ENCODE measurements at regions not wholly inside any gene's neighbourhood (a gene's known extent, or its start where the extent isn't known, plus 50 kb on each side); places are given as distances from the start of the nearest gene placed in this dataset.

- Histone ChIP-seq H3K36me3 (no peaks in the 10 kb centered on the region), H3K4me3 (no peak overlapping the region), H3K4me1 (ENCODE audit: insufficient read depth) (peaks cover 4% of the 10 kb centered on the region), H3K9me3 (no peaks in the 10 kb centered on the region), H3K27ac (no peak overlapping the region), H3K27me3 (no peaks in the 10 kb centered on the region)
- TF ChIP-seq POLR2A (IDR thresholded peaks at IDR 0.05) (no peak), EP300 (IDR thresholded peaks at IDR 0.05) (no peak), CTCF (IDR thresholded peaks at IDR 0.05) (no peak)
- intact Hi-C loops (cut with DNase I): no loop called here
- no peak for DNase-seq
- WGBS, 3 donors: 73 to 82% (median 74%) methylated on average over 2 of the region's 2 CpGs
Measured at GRCh38 chr1:182259968-182260367, 131.6 kb downstream of the GLUL start.

- 21 to 36% (median 23%) methylated on average over 4 of the region's 4 CpGs for WGBS, 3 donors
- Histone ChIP-seq H3K4me3 (no peak overlapping the region), H3K9me3 (no peaks in the 10 kb centered on the region), H3K4me1 (ENCODE audit: insufficient read depth) (peaks cover 4% of the 10 kb centered on the region), H3K27ac (no peak overlapping the region), H3K36me3 (no peaks in the 10 kb centered on the region), H3K27me3 (no peaks in the 10 kb centered on the region)
- DNase-seq: peak in 4 of 5 donors; percentile 38 to 56 (median 48)
- intact Hi-C loops (cut with DNase I): no loop called here
- TF ChIP-seq EP300 (IDR thresholded peaks at IDR 0.05) (no peak), POLR2A (IDR thresholded peaks at IDR 0.05) (no peak), CTCF (IDR thresholded peaks at IDR 0.05) (no peak)
Measured at GRCh38 chr1:182259229-182259872, 132.2 kb downstream of the GLUL start.

GRCh38 chr1:182257369-182258063 is 134.1 kb downstream of the GLUL start:
- Histone ChIP-seq H3K27me3 (no peaks in the 10 kb centered on the region), H3K9me3 (no peaks in the 10 kb centered on the region), H3K4me1 (ENCODE audit: insufficient read depth) (peaks cover 4% of the 10 kb centered on the region), H3K36me3 (no peaks in the 10 kb centered on the region), H3K4me3 (no peak overlapping the region), H3K27ac (no peak overlapping the region)
- intact Hi-C loops (cut with DNase I): no loop called here
- no peak for TF ChIP-seq POLR2A (IDR thresholded peaks at IDR 0.05)
- no peak for TF ChIP-seq CTCF (IDR thresholded peaks at IDR 0.05)
- no peak for TF ChIP-seq EP300 (IDR thresholded peaks at IDR 0.05)
- no peak for DNase-seq
- 59 to 74% (median 62%) methylated on average over 2 of the region's 2 CpGs for WGBS, 3 donors

- Histone ChIP-seq H3K9me3 (no peaks in the 10 kb centered on the region), H3K4me3 (no peak overlapping the region), H3K27me3 (no peaks in the 10 kb centered on the region), H3K27ac (no peak overlapping the region), H3K4me1 (ENCODE audit: insufficient read depth) (peaks cover 4% of the 10 kb centered on the region), H3K36me3 (no peaks in the 10 kb centered on the region)
- TF ChIP-seq EP300 (IDR thresholded peaks at IDR 0.05) (no peak), CTCF (IDR thresholded peaks at IDR 0.05) (no peak), POLR2A (IDR thresholded peaks at IDR 0.05) (no peak)
- 80 to 89% (median 84%) methylated on average over 4 of the region's 4 CpGs for WGBS, 3 donors
- intact Hi-C loops (cut with DNase I): no loop called here
- DNase-seq: no peak
Measured at GRCh38 chr1:182256931-182257330, 134.7 kb downstream of the GLUL start.

Data from ovary (tissue), 7 donors.